CD14-positive monocyte (primary cell): ENCODE measurements at regions not wholly inside any gene's neighbourhood (a gene's known extent, or its start where the extent isn't known, plus 50 kb on each side); places are given as distances from the start of the nearest gene placed in this dataset.

Source experiments
- DNase-seq, 3 donors: peaks; one replicate each; pipeline ENCODE4 v3.0.0-alpha.2; 2011 to 2022
- H2AFZ ChIP-seq: 2 replicates; pipeline ENCODE4 v1.6.0; 2012; ENCODE audit warnings: mild to moderate bottlenecking, low read depth, low read length, inconsistent platforms; ENCODE audit not compliant: insufficient read depth, poor library complexity, severe bottlenecking
- H3K27ac ChIP-seq, 2 donors: 1 replicate in 1 of 2; 2 replicates in 1 of 2; pipeline ENCODE4 v1.5.1; 2012 to 2013; ENCODE audit warnings: low read length in 2 of 2, control low read depth in 1 of 2, inconsistent platforms in 1 of 2, low read depth in 1 of 2, mild to moderate bottlenecking in 1 of 2
- H3K27me3 ChIP-seq, 2 donors: one replicate each; pipeline versions ENCODE4 v1.6.0 to v1.6.1; 2011 to 2013; ENCODE audit warnings: low read length in 2 of 2; ENCODE audit not compliant: control insufficient read depth in 2 of 2, insufficient read depth in 2 of 2
- H3K36me3 ChIP-seq, 2 donors: replicated peaks in 1 of 2; 1 replicate in 1 of 2; 2 replicates in 1 of 2; pipeline versions ENCODE4 v1.5.1 to v1.6.1; 2012 to 2013; ENCODE audit warnings: low read length in 2 of 2, control low read depth in 1 of 2, inconsistent platforms in 1 of 2, mild to moderate bottlenecking in 1 of 2; ENCODE audit not compliant: insufficient read depth in 2 of 2, control insufficient read depth in 1 of 2
- H3K4me1 ChIP-seq, 2 donors: 1 replicate in 1 of 2; 2 replicates in 1 of 2; pipeline versions ENCODE4 v1.5.1 to v1.6.1; 2012 to 2013; ENCODE audit warnings: low read length in 2 of 2, control low read depth in 1 of 2, inconsistent platforms in 1 of 2, mild to moderate bottlenecking in 1 of 2, moderate library complexity in 1 of 2; ENCODE audit not compliant: insufficient read depth in 2 of 2, control insufficient read depth in 1 of 2
- H3K4me2 ChIP-seq: replicated peaks from 2 replicates; pipeline ENCODE3; 2012; ENCODE audit warnings: low read length, moderate library complexity, mild to moderate bottlenecking; ENCODE audit not compliant: poor library complexity, severe bottlenecking; ENCODE audit errors: extremely low read depth
- H3K4me3 ChIP-seq, 3 experiments: fragments of 200-600 bp in 1 of 3; sonication (generic) in 1 of 3; replicated peaks in 1 of 3; 1 replicate in 2 of 3; 2 replicates in 1 of 3; pipeline ENCODE4 v1.5.1; 2011 to 2013; ENCODE audit warnings: low read length in 3 of 3, mild to moderate bottlenecking in 3 of 3, control low read depth in 2 of 3, low read depth in 2 of 3, inconsistent platforms in 1 of 3, moderate library complexity in 1 of 3
- H3K79me2 ChIP-seq: 2 replicates; pipeline ENCODE4 v1.6.0; 2012; ENCODE audit warnings: mild to moderate bottlenecking, control low read depth, inconsistent platforms, low read length, moderate library complexity; ENCODE audit not compliant: insufficient read depth
- H3K9ac ChIP-seq: 2 replicates; pipeline ENCODE4 v1.6.0; 2017; ENCODE audit warnings: low read length, mild to moderate bottlenecking; ENCODE audit not compliant: insufficient read depth, poor library complexity, severe bottlenecking
- H3K9me3 ChIP-seq, 2 donors: replicated peaks in 1 of 2; 1 replicate in 1 of 2; 2 replicates in 1 of 2; pipeline versions ENCODE4 v1.5.1 to v1.6.1; 2012 to 2013; ENCODE audit warnings: low read length in 2 of 2, control low read depth in 1 of 2; ENCODE audit not compliant: control insufficient read depth in 1 of 2, insufficient read depth in 1 of 2
- H4K20me1 ChIP-seq: 2 replicates; pipeline ENCODE4 v1.6.0; 2012; ENCODE audit warnings: mild to moderate bottlenecking, low read length, control low read depth, moderate library complexity; ENCODE audit not compliant: insufficient read depth
- H3K27ac Mint-ChIP-seq, 7 donors: one replicate each; pipeline ENCODE4 v1.8.0; 2020; ENCODE audit warnings: mild to moderate bottlenecking in 7 of 7, mixed read lengths in 7 of 7, moderate library complexity in 6 of 7, inconsistent platforms in 2 of 7
- H3K27me3 Mint-ChIP-seq, 3 donors: one replicate each; pipeline ENCODE4 v1.8.0; 2021 to 2022; ENCODE audit warnings: low read depth in 3 of 3, mild to moderate bottlenecking in 3 of 3, mixed read lengths in 3 of 3, moderate library complexity in 3 of 3, inconsistent platforms in 1 of 3
- H3K36me3 Mint-ChIP-seq, 2 donors: one replicate each; pipeline ENCODE4 v1.8.0; 2020; ENCODE audit warnings: mixed read lengths in 2 of 2, inconsistent platforms in 1 of 2, mild to moderate bottlenecking in 1 of 2
- H3K4me1 Mint-ChIP-seq: one replicate; pipeline ENCODE4 v1.8.0; 2020; ENCODE audit warnings: mild to moderate bottlenecking, mixed read lengths
- H3K4me3 Mint-ChIP-seq, 2 donors: one replicate each; pipeline ENCODE4 v1.8.0; 2020; ENCODE audit warnings: mild to moderate bottlenecking in 2 of 2, mixed read lengths in 2 of 2, moderate library complexity in 1 of 2
- H3K9me3 Mint-ChIP-seq, 7 donors: one replicate each; pipeline ENCODE4 v1.8.0; 2020 to 2022; ENCODE audit warnings: mixed read lengths in 7 of 7, mild to moderate bottlenecking in 6 of 7, moderate library complexity in 6 of 7, inconsistent platforms in 2 of 7
- CTCF ChIP-seq: fragments of 200-600 bp; IDR thresholded peaks from one replicate; pipeline ENCODE4 v1.8.0; 2022; ENCODE audit warnings: antibody characterized with exemption, mild to moderate bottlenecking
- WGBS: methylation state at CpG from one replicate; pipeline ENCODE4 v1.1.5; 2013; ENCODE audit warnings: missing lambda C conversion rate; ENCODE audit not compliant: insufficient coverage; 5-methylcytosine and 5-hydroxymethylcytosine counted together
- intact Hi-C, 2 donors: fragments of 100-400 bp; cut with micrococcal nuclease; formaldehyde crosslinking; loops; one replicate each; pipeline versions ENCODE4 v1.15.0 to v1.15.1; 2023

GRCh38 chr1:214989341-214989740, 93.2 kb upstream of the KCNK2 start:
- Mint-ChIP-seq H3K4me3 (no peak overlapping the region), H3K4me1 (no peaks in the 10 kb centered on the region)

GRCh38 chr1:214990619-214991018, 91.9 kb upstream of the KCNK2 start:
- no peaks in the 10 kb centered on the region for H3K36me3 Mint-ChIP-seq
- DNase-seq = no peak
- H2AFZ ChIP-seq = no peak overlapping the region
- peaks cover 3 to 12% (median 6%) of the 10 kb centered on the region in 7 donors for H3K9me3 Mint-ChIP-seq
- H3K9ac ChIP-seq = no peak overlapping the region
- H4K20me1 ChIP-seq = no peaks in the 10 kb centered on the region
- H3K9me3 ChIP-seq = peaks cover 3 to 6% of the 10 kb centered on the region in 2 donors
- WGBS = 100% methylated on average over 3 of the region's 3 CpGs
- H3K79me2 ChIP-seq = no peaks in the 10 kb centered on the region
- H3K4me1 ChIP-seq = no peaks in the 10 kb centered on the region
- H3K4me3 Mint-ChIP-seq = no peak overlapping the region
- H3K4me1 Mint-ChIP-seq = no peaks in the 10 kb centered on the region
- no peaks in the 10 kb centered on the region for H3K27me3 ChIP-seq
- H3K27ac Mint-ChIP-seq = no peak overlapping the region
- H3K4me2 ChIP-seq = no peak overlapping the region
- intact Hi-C loops = no loop called here
- H3K4me3 ChIP-seq = no peak overlapping the region
- H3K36me3 ChIP-seq = no peaks in the 10 kb centered on the region
- H3K27ac ChIP-seq = no peak overlapping the region
- peaks cover 0 to 1% (median 0%) of the 10 kb centered on the region in 3 donors for H3K27me3 Mint-ChIP-seq
- TF ChIP-seq CTCF = no peak

More at GRCh38 chr1:214989341-214989740, 93.2 kb upstream of the KCNK2 start:
- H3K27me3 Mint-ChIP-seq = peaks cover 0 to 1% (median 0%) of the 10 kb centered on the region in 3 donors
- Histone ChIP-seq H3K9ac (no peak overlapping the region), H3K27me3 (no peaks in the 10 kb centered on the region), H3K27ac (no peak overlapping the region), H3K4me2 (no peak overlapping the region), H3K4me1 (no peaks in the 10 kb centered on the region), H4K20me1 (no peaks in the 10 kb centered on the region), H3K36me3 (no peaks in the 10 kb centered on the region), H3K4me3 (no peak overlapping the region), H2AFZ (no peak overlapping the region), H3K79me2 (no peaks in the 10 kb centered on the region), H3K9me3 (peaks cover 11 to 12% of the 10 kb centered on the region in 2 donors)
- no peak overlapping the region for H3K27ac Mint-ChIP-seq
- peaks cover 3 to 15% (median 7%) of the 10 kb centered on the region in 7 donors for H3K9me3 Mint-ChIP-seq
- no peak for TF ChIP-seq CTCF
- no peak for DNase-seq
- H3K36me3 Mint-ChIP-seq = no peaks in the 10 kb centered on the region
- intact Hi-C loops = no loop called here
- 85% methylated on average over 1 of the region's 1 CpG for WGBS
